GM23338 (cell line): ENCODE measurements at regions not wholly inside any gene's neighbourhood (a gene's known extent, or its start where the extent isn't known, plus 50 kb on each side); places are given as distances from the start of the nearest gene placed in this dataset.

Experiments
- ATAC-seq: fragments of 200-7000 bp; cut with Tn5 transposase; 3 replicates; pipeline ENCODE4 v1.9.1; 2020
- DNase-seq: peaks from one replicate; pipeline ENCODE4 v3.0.0-alpha.2; 2015; ENCODE audit warnings: low spot score
- H2AFZ ChIP-seq: fragments of 200-600 bp; sonication (generic); 2 replicates; pipeline ENCODE4 v1.8.0; 2016; ENCODE audit warnings: antibody characterized with exemption, mild to moderate bottlenecking, moderate library complexity
- H3F3A ChIP-seq: fragments of 200-600 bp; sonication (generic); replicated peaks from 2 replicates; pipeline ENCODE4 v1.8.0; 2017; ENCODE audit warnings: antibody characterized with exemption, mixed run types, low read depth
- H3K27ac ChIP-seq: fragments of 200-600 bp; sonication (generic); 2 replicates; pipeline ENCODE4 v1.6.1; 2016; ENCODE audit warnings: low read depth
- H3K27me3 ChIP-seq: fragments of 200-600 bp; sonication (generic); 2 replicates; pipeline ENCODE4 v1.8.0; 2016; ENCODE audit warnings: mild to moderate bottlenecking, mixed run types, moderate library complexity; ENCODE audit not compliant: insufficient read depth
- H3K36me3 ChIP-seq: fragments of 200-600 bp; sonication (generic); 2 replicates; pipeline ENCODE4 v1.8.0; 2016; ENCODE audit warnings: mild to moderate bottlenecking; ENCODE audit not compliant: insufficient read depth
- H3K4me1 ChIP-seq: fragments of 200-600 bp; sonication (generic); 2 replicates; pipeline ENCODE4 v1.8.0; 2016; ENCODE audit warnings: mild to moderate bottlenecking, moderate library complexity; ENCODE audit not compliant: insufficient read depth
- H3K4me2 ChIP-seq: fragments of 200-600 bp; sonication (generic); 2 replicates; pipeline ENCODE4 v1.7.1; 2017; ENCODE audit warnings: mixed run types
- H3K4me3 ChIP-seq: fragments of 200-600 bp; sonication (generic); 2 replicates; pipeline ENCODE4 v1.6.1; 2016; ENCODE audit warnings: mixed run types
- H3K79me2 ChIP-seq: fragments of 200-600 bp; sonication (generic); replicated peaks from 2 replicates; pipeline ENCODE4 v1.8.0; 2017; ENCODE audit warnings: mild to moderate bottlenecking; ENCODE audit not compliant: insufficient read depth
- H3K9me2 ChIP-seq: fragments of 200-600 bp; sonication (generic); 2 replicates; pipeline ENCODE4 v1.8.0; 2017; ENCODE audit not compliant: insufficient read depth
- H4K20me1 ChIP-seq: fragments of 200-600 bp; sonication (generic); replicated peaks from 2 replicates; pipeline ENCODE4 v1.8.0; 2017; ENCODE audit warnings: mild to moderate bottlenecking; ENCODE audit not compliant: insufficient read depth
- H3K27ac Mint-ChIP-seq: 2 replicates; pipeline ENCODE4 v1.8.0; 2020; ENCODE audit warnings: inconsistent platforms, mild to moderate bottlenecking, moderate library complexity, mixed read lengths
- H3K27me3 Mint-ChIP-seq: 3 replicates; pipeline ENCODE4 v1.8.0; 2022; ENCODE audit warnings: low read depth, mild to moderate bottlenecking, moderate library complexity, mixed read lengths, inconsistent platforms; ENCODE audit not compliant: insufficient read depth, poor library complexity
- H3K36me3 Mint-ChIP-seq: 3 replicates; pipeline ENCODE4 v1.8.0; 2021; ENCODE audit warnings: low read depth, mild to moderate bottlenecking, inconsistent platforms, moderate library complexity, mixed read lengths
- H3K4me1 Mint-ChIP-seq: 3 replicates; pipeline ENCODE4 v1.8.0; 2020; ENCODE audit warnings: mild to moderate bottlenecking, inconsistent platforms, mixed read lengths
- H3K4me3 Mint-ChIP-seq: 3 replicates; pipeline ENCODE4 v1.8.0; 2021; ENCODE audit warnings: moderate library complexity, mild to moderate bottlenecking, inconsistent platforms, mixed read lengths
- H3K9me3 Mint-ChIP-seq: 3 replicates; pipeline ENCODE4 v1.8.0; 2020; ENCODE audit warnings: moderate library complexity, mild to moderate bottlenecking, inconsistent platforms, mixed read lengths
- CTCF ChIP-seq, 2 experiments: fragments of 200-600 bp in 1 of 2; sonication (generic) in 1 of 2; conservative IDR thresholded peaks; 2 replicates each; pipeline versions ENCODE4 v1.5.1 to v1.6.1; 2016 to 2017; ENCODE audit warnings: antibody characterized with exemption in 2 of 2, low read depth in 2 of 2, mild to moderate bottlenecking in 2 of 2, moderate library complexity in 1 of 2
- ETS1 ChIP-seq: IDR thresholded peaks from 2 replicates; pipeline ENCODE4 v1.6.1; 2016; ENCODE audit warnings: antibody characterized with exemption
- JUNB ChIP-seq: IDR thresholded peaks from one replicate; pipeline ENCODE4 v1.6.1; 2016; ENCODE audit warnings: antibody characterized with exemption; ENCODE audit not compliant: unreplicated experiment
- NANOG ChIP-seq: IDR thresholded peaks from 2 replicates; pipeline ENCODE4 v1.6.1; 2016; ENCODE audit warnings: antibody characterized with exemption, borderline replicate concordance
- POLR2AphosphoS5 ChIP-seq: IDR thresholded peaks from 2 replicates; pipeline ENCODE4 v1.6.1; 2016; ENCODE audit warnings: antibody characterized with exemption, low read depth
- ZNF331 ChIP-seq: fragments of 250-450 bp; sonication (Bioruptor Pico); IDR thresholded peaks from 2 replicates; pipeline ENCODE4 v1.5.0; 2020; ENCODE audit warnings: low read depth, mild to moderate bottlenecking, moderate library complexity
- ZNF462 ChIP-seq: fragments of 250-450 bp; sonication (Bioruptor Pico); IDR thresholded peaks from 2 replicates; pipeline ENCODE4 v1.5.0; 2020; ENCODE audit warnings: mild to moderate bottlenecking, moderate library complexity

- no peak overlapping the region for H3K4me3 Mint-ChIP-seq
- TF ChIP-seq ZNF331 (CRISPR knock-in tag) (no peak), CTCF (conservative IDR thresholded peaks at IDR 0.05; ENCODE audit: low read depth in 2 of 2) (peak in 1 of 2 experiments; percentile 56; a peak in 2 of 4 replicates), JUNB (no peak), NANOG (no peak), ETS1 (no peak)
These were observed 772.5 kb upstream of the USP15 start for GRCh38 chr12:61487728-61488127.

GRCh38 chr12:61490526-61491498 lies 769.4 kb upstream of the USP15 start:
- no peak overlapping the region for H3K27ac Mint-ChIP-seq
- H3K4me3 Mint-ChIP-seq, result no peak overlapping the region
- H3K9me3 Mint-ChIP-seq, result no peaks in the 10 kb centered on the region; the same call in 2 of the 3 replicates
- 0 out of 2 replicates have a peak, but pooled peaks cover 3% of the 10 kb centered on the region for H3K9me2 ChIP-seq
- no peak overlapping the region for H3K27ac ChIP-seq
- no peak for DNase-seq
- peaks cover 2% of the 10 kb centered on the region; the same call in 2 of the 3 replicates for H3K4me1 Mint-ChIP-seq
- no peaks in the 10 kb centered on the region for H3K4me1 ChIP-seq
- no peaks in the 10 kb centered on the region for H3K27me3 ChIP-seq
- no peak for ATAC-seq
- H3F3A ChIP-seq, result no peaks in the 10 kb centered on the region
- no peaks in the 10 kb centered on the region for H4K20me1 ChIP-seq
- H3K27me3 Mint-ChIP-seq, result no peaks in the 10 kb centered on the region
- no peak overlapping the region for H3K4me2 ChIP-seq
- no peaks in the 10 kb centered on the region for H3K79me2 ChIP-seq
- no peak overlapping the region for H3K4me3 ChIP-seq
- H3K36me3 Mint-ChIP-seq, result no peaks in the 10 kb centered on the region
- H2AFZ ChIP-seq, result no peak overlapping the region; the same call in 1 of the 2 replicates
- H3K36me3 ChIP-seq, result no peaks in the 10 kb centered on the region
- TF ChIP-seq CTCF (conservative IDR thresholded peaks at IDR 0.05; ENCODE audit: low read depth in 2 of 2) (no peak), ZNF462 (no peak), POLR2AphosphoS5 (no peak), JUNB (no peak), ZNF331 (CRISPR knock-in tag) (no peak)

More at GRCh38 chr12:61487728-61488127, 772.5 kb upstream of the USP15 start:
- Histone ChIP-seq H3K27me3 (no peaks in the 10 kb centered on the region), H3K4me2 (no peak overlapping the region), H3K4me3 (no peak overlapping the region), H3K36me3 (no peaks in the 10 kb centered on the region), H2AFZ (no peak overlapping the region), H4K20me1 (no peaks in the 10 kb centered on the region), H3K4me1 (no peaks in the 10 kb centered on the region), H3K9me2 (0 out of 2 replicates have a peak, but pooled peaks cover 3% of the 10 kb centered on the region), H3F3A (no peaks in the 10 kb centered on the region), H3K27ac (no peak overlapping the region), H3K79me2 (no peaks in the 10 kb centered on the region)
- Mint-ChIP-seq H3K9me3 (peaks cover 20% of the 10 kb centered on the region), H3K27ac (no peak overlapping the region), H3K4me1 (peaks cover 2% of the 10 kb centered on the region; the same call in 2 of the 3 replicates), H3K27me3 (no peaks in the 10 kb centered on the region), H3K36me3 (peaks cover 7% of the 10 kb centered on the region; the same call in 2 of the 3 replicates)
- DNase-seq, result peak; percentile 37
- no peak for ATAC-seq
